HG03045 (cell line): ENCODE measurements at regions not wholly inside any gene's neighbourhood (a gene's known extent, or its start where the extent isn't known, plus 50 kb on each side); places are given as distances from the start of the nearest gene placed in this dataset.
"Not testable (repeated sequence)": the region's sequence is repeated elsewhere in the genome, so short reads cannot be mapped to it uniquely, and the experiment has no call there.

Source experiments
- ATAC-seq: cut with Tn5 transposase; IDR thresholded peaks from one replicate; pipeline ENCODE4 v1.9.1; 2021; ENCODE audit warnings: mild to moderate bottlenecking, moderate library complexity; ENCODE audit not compliant: unreplicated experiment

GRCh38 chr3:127420829-127421228 lies 133.0 kb upstream of the PRR20G start:
- ATAC-seq: no peak

GRCh38 chr3:127419641-127420553 lies 132.1 kb upstream of the PRR20G start:
- no peak for ATAC-seq

- no peak for ATAC-seq
These were observed 131.3 kb upstream of the PRR20G start for GRCh38 chr3:127419182-127419581.

- no peak for ATAC-seq
These were observed 130.8 kb upstream of the PRR20G start for GRCh38 chr3:127418560-127419147.

GRCh38 chr3:127417709-127418559 lies 130.1 kb upstream of the PRR20G start:
- ATAC-seq: no peak

GRCh38 chr3:127413871-127414270 lies 126.0 kb upstream of the PRR20G start:
- ATAC-seq: no peak

GRCh38 chr3:127413318-127413673 lies 125.5 kb upstream of the PRR20G start:
- no peak for ATAC-seq

GRCh38 chr3:127412578-127413317 lies 124.9 kb upstream of the PRR20G start:
- ATAC-seq: no peak

GRCh38 chr3:127411875-127412274 lies 124.0 kb upstream of the PRR20G start:
- ATAC-seq: not testable (repeated sequence)

GRCh38 chr3:127411083-127411727 lies 123.4 kb upstream of the PRR20G start:
- no peak for ATAC-seq

- ATAC-seq: no peak
These were observed 122.8 kb upstream of the PRR20G start for GRCh38 chr3:127410678-127411077.

- ATAC-seq: no peak
These were observed 122.3 kb upstream of the PRR20G start for GRCh38 chr3:127410137-127410488.

- no peak for ATAC-seq
These were observed 121.7 kb upstream of the PRR20G start for GRCh38 chr3:127409421-127410136.

GRCh38 chr3:127408684-127409420 lies 121.0 kb upstream of the PRR20G start:
- ATAC-seq: no peak

GRCh38 chr3:127408022-127408683 lies 120.3 kb upstream of the PRR20G start:
- ATAC-seq: no peak

- no peak for ATAC-seq
These were observed 119.4 kb upstream of the PRR20G start for GRCh38 chr3:127407026-127407939.

- ATAC-seq: no peak
These were observed 118.6 kb upstream of the PRR20G start for GRCh38 chr3:127406309-127407025.
